ENCODE measurements at regions not wholly inside any gene's neighbourhood (a gene's known extent, or its start where the extent isn't known, plus 50 kb on each side); places are given as distances from the start of the nearest gene placed in this dataset.

DNA sequence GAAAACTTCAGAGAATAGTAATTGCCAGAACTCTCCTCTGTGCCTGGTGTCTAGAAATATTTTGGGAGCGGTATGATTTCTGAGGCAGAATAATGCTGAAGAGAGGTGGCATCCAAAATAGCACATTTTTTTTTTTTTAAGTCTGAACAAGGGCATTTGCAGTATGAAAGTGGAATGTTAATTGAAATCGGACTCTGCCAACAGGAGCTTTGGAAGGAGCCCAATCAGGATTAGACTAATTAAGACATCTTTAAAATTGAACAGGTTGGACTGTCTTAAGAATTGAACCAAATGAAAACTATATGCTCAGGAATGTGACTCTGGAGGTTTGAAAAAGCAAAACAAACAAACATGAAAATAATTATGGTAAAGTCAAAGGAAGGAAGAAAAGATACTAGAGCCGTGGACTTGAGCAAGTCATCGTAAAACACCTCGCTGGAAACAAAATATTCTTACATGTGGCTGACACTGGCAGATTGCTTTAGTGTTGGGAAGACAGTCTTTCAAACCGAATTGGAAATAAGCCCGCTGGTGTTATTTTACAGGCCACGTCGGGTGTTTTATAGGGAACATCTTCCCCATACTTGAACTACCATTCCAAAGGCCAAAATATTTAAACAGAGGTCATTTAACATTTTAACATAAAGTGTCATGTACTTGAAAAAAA is 436.3 kb downstream of the VRK1 start:
- TF ChIP-seq, protein P1, sequence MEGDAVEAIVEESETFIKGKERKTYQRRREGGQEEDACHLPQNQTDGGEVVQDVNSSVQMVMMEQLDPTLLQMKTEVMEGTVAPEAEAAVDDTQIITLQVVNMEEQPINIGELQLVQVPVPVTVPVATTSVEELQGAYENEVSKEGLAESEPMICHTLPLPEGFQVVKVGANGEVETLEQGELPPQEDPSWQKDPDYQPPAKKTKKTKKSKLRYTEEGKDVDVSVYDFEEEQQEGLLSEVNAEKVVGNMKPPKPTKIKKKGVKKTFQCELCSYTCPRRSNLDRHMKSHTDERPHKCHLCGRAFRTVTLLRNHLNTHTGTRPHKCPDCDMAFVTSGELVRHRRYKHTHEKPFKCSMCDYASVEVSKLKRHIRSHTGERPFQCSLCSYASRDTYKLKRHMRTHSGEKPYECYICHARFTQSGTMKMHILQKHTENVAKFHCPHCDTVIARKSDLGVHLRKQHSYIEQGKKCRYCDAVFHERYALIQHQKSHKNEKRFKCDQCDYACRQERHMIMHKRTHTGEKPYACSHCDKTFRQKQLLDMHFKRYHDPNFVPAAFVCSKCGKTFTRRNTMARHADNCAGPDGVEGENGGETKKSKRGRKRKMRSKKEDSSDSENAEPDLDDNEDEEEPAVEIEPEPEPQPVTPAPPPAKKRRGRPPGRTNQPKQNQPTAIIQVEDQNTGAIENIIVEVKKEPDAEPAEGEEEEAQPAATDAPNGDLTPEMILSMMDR (IDR thresholded peaks at IDR 0.05; ENCODE audit: low read depth, low read length) = no peak
- TF ChIP-seq POLR2A (IDR thresholded peaks at IDR 0.05; ENCODE audit: extremely low read depth, insufficient read length) = no peak
- TF ChIP-seq, protein P2, sequence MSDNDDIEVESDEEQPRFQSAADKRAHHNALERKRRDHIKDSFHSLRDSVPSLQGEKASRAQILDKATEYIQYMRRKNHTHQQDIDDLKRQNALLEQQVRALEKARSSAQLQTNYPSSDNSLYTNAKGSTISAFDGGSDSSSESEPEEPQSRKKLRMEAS (IDR thresholded peaks at IDR 0.05; ENCODE audit: low read depth, low read length) = no peak
- no peak for TF ChIP-seq MYC (IDR thresholded peaks at IDR 0.05; ENCODE audit: low read depth, low read length)

Measured in NB4 (cell line).